Jurkat, Clone E6-1 (cell line): ENCODE measurements at regions not wholly inside any gene's neighbourhood (a gene's known extent, or its start where the extent isn't known, plus 50 kb on each side); places are given as distances from the start of the nearest gene placed in this dataset.

Experiments used
- DNase-seq: peaks from one replicate; pipeline ENCODE4 v3.0.0-alpha.2; 2011; ENCODE audit warnings: low read depth, low spot score
- H3K4me3 ChIP-seq: 2 replicates; pipeline ENCODE4 v1.5.1; 2011; ENCODE audit warnings: mild to moderate bottlenecking, low read length, control low read depth, moderate library complexity

GRCh38 chr6:1257778-1258177, 54.1 kb upstream of the FOXQ1 start:
- no peak overlapping the region for H3K4me3 ChIP-seq
- DNase-seq: no peak

DNA sequence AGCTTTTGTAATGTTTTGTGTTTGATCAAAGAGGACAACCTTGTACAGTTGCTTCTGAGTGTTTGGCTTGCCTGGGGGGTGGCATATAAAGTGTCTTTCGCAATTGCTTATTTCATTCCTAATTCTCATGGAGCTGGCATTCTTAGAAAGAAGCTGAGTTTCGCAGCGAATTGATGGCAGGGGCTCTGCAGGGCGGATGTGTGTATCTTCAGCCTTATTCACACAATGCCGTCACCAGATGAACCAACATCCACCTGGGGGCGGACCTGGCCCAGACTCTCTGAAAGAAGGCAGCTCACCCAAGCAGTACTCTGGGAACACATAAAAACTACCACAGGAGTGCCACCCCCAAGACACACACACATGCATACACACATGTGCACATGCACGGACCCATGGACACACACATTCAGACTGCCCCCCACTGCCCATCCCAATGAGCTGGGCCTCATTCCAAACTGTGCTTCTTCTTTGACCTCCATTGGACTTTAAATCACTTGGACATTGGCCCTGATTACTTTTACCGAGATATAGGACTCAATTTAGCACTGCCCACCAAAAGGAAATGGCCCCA, 55.4 kb upstream of the FOXQ1 start:
- no peak overlapping the region for H3K4me3 ChIP-seq
- no peak for DNase-seq

DNA sequence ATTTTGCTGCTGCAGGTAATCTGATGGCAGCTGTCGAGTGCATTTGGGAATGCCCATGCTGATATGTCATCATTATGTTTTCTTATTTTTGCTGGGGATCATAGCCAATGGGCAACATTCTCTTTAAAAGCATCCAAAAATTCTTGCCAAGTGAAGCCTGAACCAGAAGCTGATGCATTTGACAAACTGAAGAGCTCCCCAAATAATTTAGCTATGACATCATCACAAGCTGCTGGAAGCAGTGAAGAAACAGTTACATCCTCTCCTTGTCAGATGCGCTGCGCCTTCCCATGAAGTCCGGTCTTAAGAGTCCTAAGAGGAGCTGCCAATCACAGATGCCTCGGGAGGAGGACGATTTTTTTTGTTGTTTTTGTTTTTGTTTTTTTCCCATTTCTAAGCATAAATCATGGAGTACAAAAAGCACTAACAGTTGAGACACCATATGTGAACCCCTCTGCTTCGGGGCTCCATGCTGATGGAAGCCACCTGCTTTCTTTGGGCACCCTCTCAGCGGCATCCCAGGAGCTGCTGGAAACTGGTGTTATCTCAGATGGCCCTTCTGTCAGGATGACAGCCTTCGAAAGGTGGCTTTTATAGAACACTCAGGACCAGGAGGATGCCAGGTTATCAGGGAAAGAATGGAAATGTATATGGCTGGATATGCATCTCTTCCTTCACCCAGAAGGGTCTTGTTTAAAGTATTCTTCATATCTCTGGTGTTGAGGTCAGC, 56.1 kb upstream of the FOXQ1 start:
- H3K4me3 ChIP-seq: no peak overlapping the region
- no peak for DNase-seq

GRCh38 chr6:1254326-1254725, 57.6 kb upstream of the FOXQ1 start:
- no peak overlapping the region for H3K4me3 ChIP-seq
- no peak for DNase-seq

DNA sequence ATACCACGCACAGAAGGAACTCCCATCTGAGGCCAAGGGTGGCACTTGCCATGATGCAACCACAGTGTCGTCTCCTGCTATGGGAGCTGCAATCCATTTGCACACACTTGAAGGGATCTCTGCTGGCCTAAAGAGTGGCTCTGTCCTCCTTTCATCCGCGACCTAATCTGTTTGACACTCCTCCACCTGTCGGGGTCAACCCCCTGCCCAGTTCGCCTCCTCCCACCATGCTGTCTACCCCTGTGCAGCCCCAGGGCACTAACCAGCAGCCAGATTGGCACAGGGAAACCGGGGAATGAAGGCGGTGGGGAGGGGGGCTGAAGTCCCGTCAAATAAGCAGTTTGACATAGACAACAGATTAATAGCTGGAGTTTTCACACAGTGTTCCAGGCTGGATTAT, 58.1 kb upstream of the FOXQ1 start:
- DNase-seq: no peak

GRCh38 chr6:1251198-1252155, 60.4 kb upstream of the FOXQ1 start:
- no peak overlapping the region for H3K4me3 ChIP-seq
- DNase-seq: no peak

More for the DNA sequence above, 58.1 kb upstream of the FOXQ1 start:
- H3K4me3 ChIP-seq: no peak overlapping the region

GRCh38 chr6:1250489-1251197, 61.3 kb upstream of the FOXQ1 start:
- no peak overlapping the region for H3K4me3 ChIP-seq
- no peak for DNase-seq

DNA sequence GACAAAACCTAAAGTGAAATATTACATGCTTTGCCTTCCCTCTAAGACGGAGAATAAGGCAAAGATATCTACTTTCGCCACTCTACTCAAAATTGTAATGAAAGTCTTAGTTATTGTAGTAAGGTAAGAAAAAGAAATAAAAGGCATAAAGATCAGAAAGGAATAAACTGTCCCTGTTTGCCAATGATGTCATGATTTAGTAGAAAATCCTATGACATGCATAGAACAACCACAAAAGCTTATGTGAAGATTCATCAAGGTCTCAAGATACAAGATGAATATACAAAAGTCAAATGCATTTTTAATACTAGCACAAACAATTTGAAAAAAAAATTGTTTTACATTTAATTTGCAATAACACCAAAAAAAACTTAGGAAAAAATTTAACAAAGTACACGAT, 64.0 kb upstream of the FOXQ1 start:
- H3K4me3 ChIP-seq: no peak overlapping the region
- no peak for DNase-seq

- DNase-seq: no peak
- H3K4me3 ChIP-seq: no peak overlapping the region
Measured at GRCh38 chr6:1247056-1247455, 64.8 kb upstream of the FOXQ1 start.

DNA sequence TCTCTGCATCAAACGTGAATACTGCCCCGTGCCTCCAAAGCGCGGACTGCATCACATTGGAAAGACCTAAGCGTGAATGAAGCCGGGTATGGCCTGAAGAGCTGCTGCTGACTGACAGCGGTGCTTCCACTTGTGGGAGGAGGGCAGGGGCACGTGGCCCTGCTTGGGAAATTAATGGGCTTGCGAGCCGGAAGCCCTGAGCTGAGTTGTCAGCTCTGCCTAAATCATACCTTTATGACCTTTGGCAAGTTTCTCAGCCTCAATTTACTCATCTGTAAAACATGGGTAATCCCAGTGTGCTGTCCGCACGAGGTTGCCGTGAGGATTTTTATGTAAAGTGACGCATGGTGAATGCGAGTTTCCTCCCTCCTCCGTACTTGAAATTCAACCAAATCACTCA, 67.0 kb upstream of the FOXQ1 start:
- no peak overlapping the region for H3K4me3 ChIP-seq
- no peak for DNase-seq

- no peak overlapping the region for H3K4me3 ChIP-seq
- DNase-seq: no peak
Measured at GRCh38 chr6:1244278-1244677, 67.6 kb upstream of the FOXQ1 start.

- H3K4me3 ChIP-seq: no peak overlapping the region
- DNase-seq: no peak
Measured at GRCh38 chr6:1242446-1242845, 69.5 kb upstream of the FOXQ1 start.

DNA sequence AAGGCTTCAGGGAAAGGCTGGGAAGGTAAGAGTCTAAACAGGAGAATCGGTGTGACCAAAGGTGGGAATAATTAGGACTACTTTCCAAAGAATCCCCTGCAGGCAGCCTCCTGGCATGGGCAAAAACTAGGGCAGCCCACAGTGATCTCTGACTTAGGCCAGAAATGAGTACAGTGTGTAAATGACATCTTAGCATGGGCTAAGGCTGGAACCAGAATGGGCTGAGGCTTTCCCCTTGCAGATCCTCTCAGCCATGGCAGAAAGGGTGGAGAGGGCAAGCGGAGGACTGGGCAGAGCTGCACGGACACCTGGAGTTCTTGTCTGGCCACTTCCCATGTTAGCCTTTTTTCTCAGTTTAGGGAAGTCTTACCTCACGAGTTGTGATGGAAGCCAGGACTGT, 69.9 kb upstream of the FOXQ1 start:
- DNase-seq: no peak

DNA sequence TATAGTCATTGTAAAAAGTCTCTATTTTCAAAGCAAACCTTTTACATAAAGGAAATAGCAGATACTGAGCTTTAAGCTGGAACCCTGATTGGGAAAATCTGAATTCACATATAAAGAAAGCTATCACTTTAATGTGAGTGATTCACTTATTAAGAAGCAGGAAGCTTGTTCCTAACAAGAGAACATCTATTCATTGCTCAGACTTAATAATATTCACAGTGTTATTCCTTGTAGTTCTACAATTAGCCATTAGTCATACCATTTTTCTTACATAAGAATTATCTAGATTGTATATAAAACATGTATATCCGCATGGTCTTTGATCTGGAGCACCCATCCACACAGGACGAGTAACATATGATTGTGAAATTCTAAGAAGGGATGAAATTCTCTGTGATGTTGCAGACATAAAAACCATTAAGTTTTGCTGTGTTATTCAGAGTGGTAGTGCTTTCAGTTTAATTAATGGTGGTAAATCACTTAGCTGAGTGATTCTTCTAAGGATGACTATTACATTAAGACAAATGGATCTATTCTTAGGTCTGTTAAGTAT, 71.1 kb upstream of the FOXQ1 start:
- no peak for DNase-seq
- no peak overlapping the region for H3K4me3 ChIP-seq

More for the DNA sequence above, 69.9 kb upstream of the FOXQ1 start:
- no peak overlapping the region for H3K4me3 ChIP-seq

DNA sequence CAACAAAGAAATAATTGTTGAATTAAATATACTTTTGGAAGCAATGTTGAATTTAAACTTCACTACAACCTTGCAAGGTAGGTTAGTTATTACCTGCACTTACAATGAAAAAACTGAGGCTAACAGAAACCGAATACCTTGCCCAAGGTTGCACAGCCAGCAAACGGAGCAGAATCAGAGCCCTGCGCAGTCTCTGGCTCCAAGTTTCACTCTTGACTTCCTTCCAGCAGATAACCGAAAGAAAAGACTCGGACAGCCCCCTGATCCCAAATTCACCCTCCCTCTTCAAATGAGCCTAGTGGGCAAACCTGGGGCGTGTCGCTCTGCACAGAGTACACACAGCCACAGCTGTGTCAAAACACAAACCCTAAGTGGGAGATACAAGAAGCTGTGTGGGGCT, 72.1 kb upstream of the FOXQ1 start:
- DNase-seq: no peak
- no peak overlapping the region for H3K4me3 ChIP-seq

DNA sequence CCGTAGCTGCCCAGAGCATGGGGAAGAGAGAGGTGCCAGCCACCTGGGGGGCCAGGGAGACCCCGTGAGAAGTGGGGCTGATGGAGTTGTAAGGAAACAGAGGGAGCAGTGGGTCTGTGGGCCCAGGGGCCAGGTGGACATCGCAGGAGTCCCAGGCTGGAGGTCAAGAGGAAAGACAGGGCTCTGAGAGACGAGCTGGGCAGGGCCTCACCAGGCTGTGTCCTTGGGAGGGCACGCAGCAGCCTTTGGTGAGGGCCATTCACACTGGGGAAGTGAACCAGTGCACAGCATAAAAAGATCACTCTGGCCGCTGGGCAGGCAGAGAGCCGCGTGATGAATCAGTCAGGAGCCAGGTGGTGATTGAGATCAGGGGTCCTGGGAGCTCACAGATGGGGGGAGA, 73.9 kb upstream of the FOXQ1 start:
- H3K4me3 ChIP-seq: no peak overlapping the region
- DNase-seq: no peak

GRCh38 chr6:1237636-1238035, 74.3 kb upstream of the FOXQ1 start:
- no peak for DNase-seq

DNA sequence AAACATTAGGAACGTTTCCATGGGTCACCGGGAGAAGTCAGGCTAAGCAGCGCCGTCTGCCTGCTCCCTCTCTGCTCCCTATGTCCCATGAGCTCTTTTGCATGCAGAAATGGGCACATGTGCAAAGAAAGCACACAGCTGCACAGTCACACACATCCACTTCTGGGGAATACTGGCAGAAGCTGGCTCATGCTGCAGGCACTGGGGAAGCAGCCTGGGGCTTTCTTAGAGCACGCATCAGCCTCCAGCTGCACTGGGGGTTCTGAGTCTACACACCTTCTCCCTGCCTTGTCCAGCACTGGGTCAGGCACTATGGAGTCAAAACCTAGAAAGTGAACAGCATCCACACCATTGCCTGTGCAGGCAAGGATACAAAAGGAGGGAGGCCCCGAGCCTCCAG, 76.1 kb upstream of the FOXQ1 start:
- no peak overlapping the region for H3K4me3 ChIP-seq
- no peak for DNase-seq

More at GRCh38 chr6:1237636-1238035, 74.3 kb upstream of the FOXQ1 start:
- H3K4me3 ChIP-seq: no peak overlapping the region

- H3K4me3 ChIP-seq: no peak overlapping the region
Measured at GRCh38 chr6:1233924-1234323, 78.0 kb upstream of the FOXQ1 start.

More at GRCh38 chr6:1233924-1234323, 78.0 kb upstream of the FOXQ1 start:
- no peak for DNase-seq
